B cell (primary cell): ENCODE measurements at regions not wholly inside any gene's neighbourhood (a gene's known extent, or its start where the extent isn't known, plus 50 kb on each side); places are given as distances from the start of the nearest gene placed in this dataset.

Experiments
- CTCF ChIP-seq: fragments of 200-600 bp; IDR thresholded peaks from one replicate; pipeline ENCODE4 v1.8.0; 2022; ENCODE audit warnings: antibody characterized with exemption, mild to moderate bottlenecking
- EZH2 ChIP-seq: IDR thresholded peaks from 2 replicates; pipeline ENCODE4 v1.6.1; 2012; ENCODE audit warnings: borderline replicate concordance, low read depth, mild to moderate bottlenecking, moderate library complexity, low read length; ENCODE audit not compliant: insufficient read depth, poor library complexity, severe bottlenecking

GRCh38 chr2:55105456-55105855, 55.2 kb upstream of the RTN4 start:
- TF ChIP-seq CTCF (no peak), EZH2 (no peak)
